Chondrocyte (in vitro differentiated cells): ENCODE measurements at regions not wholly inside any gene's neighbourhood (a gene's known extent, or its start where the extent isn't known, plus 50 kb on each side); places are given as distances from the start of the nearest gene placed in this dataset.

Experiments
- DNase-seq: peaks from one replicate; pipeline ENCODE4 v3.0.0; 2021; ENCODE audit warnings: mixed read lengths, low spot score
- H3K27ac Mint-ChIP-seq: one replicate; pipeline ENCODE4 v1.8.0; 2021; ENCODE audit warnings: mild to moderate bottlenecking, moderate library complexity, mixed read lengths; ENCODE audit not compliant: unreplicated experiment
- H3K27me3 Mint-ChIP-seq: 2 replicates; pipeline ENCODE4 v1.8.0; 2021; ENCODE audit warnings: low read depth, mixed read lengths
- H3K36me3 Mint-ChIP-seq: 2 replicates; pipeline ENCODE4 v1.8.0; 2021; ENCODE audit warnings: low read depth, mixed read lengths
- H3K4me1 Mint-ChIP-seq: 2 replicates; pipeline ENCODE4 v1.8.0; 2021; ENCODE audit warnings: low read depth, mild to moderate bottlenecking, mixed read lengths
- H3K4me3 Mint-ChIP-seq: one replicate; pipeline ENCODE4 v1.8.0; 2021; ENCODE audit warnings: mild to moderate bottlenecking, moderate library complexity, mixed read lengths; ENCODE audit not compliant: unreplicated experiment
- H3K9me3 Mint-ChIP-seq: 2 replicates; pipeline ENCODE4 v1.8.0; 2021; ENCODE audit warnings: low read depth, mixed read lengths
- CTCF ChIP-seq: fragments of 200-600 bp; sonication (generic); IDR thresholded peaks from 2 replicates; pipeline ENCODE4 v1.5.0; 2021; ENCODE audit warnings: antibody characterized with exemption, mild to moderate bottlenecking, moderate library complexity

GRCh38 chr10:18753312-18753895, 94.2 kb downstream of the ARL5B start:
- Mint-ChIP-seq H3K27ac (no peak overlapping the region), H3K9me3 (no peaks in the 10 kb centered on the region), H3K4me3 (no peak overlapping the region)

GRCh38 chr10:18759575-18759974, 100.3 kb downstream of the ARL5B start:
- Mint-ChIP-seq H3K4me1 (no peaks in the 10 kb centered on the region), H3K9me3 (no peaks in the 10 kb centered on the region), H3K4me3 (no peak overlapping the region), H3K27me3 (peaks cover 4% of the 10 kb centered on the region), H3K36me3 (no peaks in the 10 kb centered on the region), H3K27ac (no peak overlapping the region)
- no peak for DNase-seq
- TF ChIP-seq CTCF, result no peak

More at GRCh38 chr10:18753312-18753895, 94.2 kb downstream of the ARL5B start:
- Mint-ChIP-seq H3K36me3 (no peaks in the 10 kb centered on the region), H3K4me1 (no peaks in the 10 kb centered on the region), H3K27me3 (peaks cover 8% of the 10 kb centered on the region)
- TF ChIP-seq CTCF, result no peak
- DNase-seq, result no peak

GRCh38 chr10:18760836-18761235, 101.6 kb downstream of the ARL5B start:
- Mint-ChIP-seq H3K9me3 (no peaks in the 10 kb centered on the region), H3K4me3 (no peak overlapping the region), H3K27me3 (peaks cover 4% of the 10 kb centered on the region), H3K4me1 (no peaks in the 10 kb centered on the region), H3K36me3 (no peaks in the 10 kb centered on the region), H3K27ac (no peak overlapping the region)
- no peak for DNase-seq
- no peak for TF ChIP-seq CTCF

- Mint-ChIP-seq H3K4me3 (no peak overlapping the region), H3K9me3 (peaks cover 11% of the 10 kb centered on the region), H3K36me3 (no peaks in the 10 kb centered on the region), H3K27ac (no peak overlapping the region), H3K4me1 (no peaks in the 10 kb centered on the region), H3K27me3 (peaks cover 2% of the 10 kb centered on the region)
- DNase-seq, result no peak
- no peak for TF ChIP-seq CTCF
Observed at GRCh38 chr10:18767981-18768380, 108.8 kb downstream of the ARL5B start.

GRCh38 chr10:18773180-18773579, 113.9 kb downstream of the ARL5B start:
- Mint-ChIP-seq H3K4me3 (no peak overlapping the region), H3K9me3 (peaks cover 11% of the 10 kb centered on the region), H3K27me3 (peaks cover 3% of the 10 kb centered on the region), H3K4me1 (no peaks in the 10 kb centered on the region), H3K36me3 (no peaks in the 10 kb centered on the region), H3K27ac (no peak overlapping the region)
- no peak for DNase-seq
- TF ChIP-seq CTCF, result no peak
